Calu3 (cell line): ENCODE measurements at regions not wholly inside any gene's neighbourhood (a gene's known extent, or its start where the extent isn't known, plus 50 kb on each side); places are given as distances from the start of the nearest gene placed in this dataset.

ENCODE experiments used
- BruUV-seq: library from RNA; stranded (reverse); fragments of 400-500 nt; replicated peaks from 2 replicates; lab custom pipeline; 2021; lab: Mats Ljungman, UMichigan
- CTCF ChIA-PET: fragments of 300-600 bp; sonication (Branson Sonifier 250); formaldehyde crosslinking; loops from one replicate; lab custom pipeline; 2022; ENCODE audit warnings: antibody characterized with exemption; lab: Charles Lee
- DNase-seq: peaks from one replicate; pipeline ENCODE4 v3.0.0; 2022
- H3K27ac Mint-ChIP-seq: one replicate; pipeline ENCODE4 v1.8.0; 2022; ENCODE audit warnings: mixed read lengths; ENCODE audit not compliant: unreplicated experiment
- H3K27me3 Mint-ChIP-seq: one replicate; pipeline ENCODE4 v1.8.0; 2022; ENCODE audit warnings: mixed read lengths; ENCODE audit not compliant: unreplicated experiment
- H3K36me3 Mint-ChIP-seq: one replicate; pipeline ENCODE4 v1.8.0; 2022; ENCODE audit warnings: mild to moderate bottlenecking, moderate library complexity, mixed read lengths; ENCODE audit not compliant: insufficient read depth, unreplicated experiment
- H3K4me1 Mint-ChIP-seq: one replicate; pipeline ENCODE4 v1.8.0; 2022; ENCODE audit warnings: mild to moderate bottlenecking, low read depth, mixed read lengths; ENCODE audit not compliant: unreplicated experiment
- H3K4me3 Mint-ChIP-seq: one replicate; pipeline ENCODE4 v1.8.0; 2022; ENCODE audit warnings: mild to moderate bottlenecking, low read depth, moderate library complexity, mixed read lengths; ENCODE audit not compliant: unreplicated experiment
- H3K9me3 Mint-ChIP-seq: one replicate; pipeline ENCODE4 v1.8.0; 2022; ENCODE audit warnings: low read depth, mixed read lengths; ENCODE audit not compliant: unreplicated experiment
- intact Hi-C: fragments of 100-400 bp; cut with micrococcal nuclease; formaldehyde crosslinking; loops from one replicate; pipeline ENCODE4 v1.10.0; 2022; ENCODE audit not compliant: unreplicated experiment
- TF ChIP-seq, protein P1 (sequence below): fragments of 200-600 bp; IDR thresholded peaks from one replicate; pipeline ENCODE4 v1.8.0; 2022; ENCODE audit warnings: antibody characterized with exemption; ENCODE audit not compliant: unreplicated experiment

DNA sequence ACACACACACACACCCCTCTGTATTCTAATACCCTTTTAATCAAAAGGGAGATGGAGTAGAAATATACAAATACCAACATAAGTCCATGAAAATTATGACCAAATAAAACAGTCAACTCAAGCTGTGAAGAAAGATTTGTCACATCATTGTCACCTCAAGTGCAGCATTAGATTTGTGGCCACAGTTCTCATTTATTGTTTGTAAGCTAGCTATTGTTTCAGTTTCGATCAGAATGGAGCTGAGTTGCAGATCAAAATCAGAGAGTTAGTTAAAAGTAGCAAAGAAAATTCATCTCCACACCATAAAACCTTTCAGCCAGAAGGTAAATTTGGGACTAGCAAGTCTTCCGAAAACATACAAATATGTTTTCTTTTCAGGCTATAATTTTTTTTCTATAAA lies 267.7 kb upstream of the LMCD1 start:
- H3K4me1 Mint-ChIP-seq = no peaks in the 10 kb centered on the region
- intact Hi-C loops = no loop called here

DNA sequence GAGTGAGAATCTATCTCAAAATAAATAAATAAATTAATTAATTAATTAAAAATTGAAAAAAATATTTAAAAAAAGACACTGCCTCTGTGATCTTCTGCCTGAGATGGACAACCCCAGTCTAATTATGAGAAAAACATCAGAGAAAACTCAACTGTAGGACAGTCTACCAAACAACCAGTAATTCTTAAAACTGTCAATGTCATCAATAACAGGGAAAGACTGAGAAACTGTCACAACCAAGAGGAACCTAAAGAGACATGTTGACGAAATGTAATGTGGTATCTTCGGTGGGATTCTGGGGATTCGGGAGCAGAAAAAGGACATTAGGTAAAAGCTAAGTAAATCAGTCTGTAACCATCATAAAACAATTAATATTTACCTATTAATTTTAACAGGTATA lies 265.4 kb upstream of the LMCD1 start:
- no peak overlapping the region for H3K4me3 Mint-ChIP-seq
- no peak overlapping the region for H3K27ac Mint-ChIP-seq

More for the DNA sequence above, 267.7 kb upstream of the LMCD1 start:
- H3K27ac Mint-ChIP-seq = no peak overlapping the region
- no peaks in the 10 kb centered on the region for H3K36me3 Mint-ChIP-seq
- H3K27me3 Mint-ChIP-seq = no peaks in the 10 kb centered on the region
- no peak for DNase-seq
- H3K9me3 Mint-ChIP-seq = no peaks in the 10 kb centered on the region
- CTCF ChIA-PET = no interaction called here
- no TSS peak for BruUV-seq
- H3K4me3 Mint-ChIP-seq = no peak overlapping the region
- TF ChIP-seq, protein P1, sequence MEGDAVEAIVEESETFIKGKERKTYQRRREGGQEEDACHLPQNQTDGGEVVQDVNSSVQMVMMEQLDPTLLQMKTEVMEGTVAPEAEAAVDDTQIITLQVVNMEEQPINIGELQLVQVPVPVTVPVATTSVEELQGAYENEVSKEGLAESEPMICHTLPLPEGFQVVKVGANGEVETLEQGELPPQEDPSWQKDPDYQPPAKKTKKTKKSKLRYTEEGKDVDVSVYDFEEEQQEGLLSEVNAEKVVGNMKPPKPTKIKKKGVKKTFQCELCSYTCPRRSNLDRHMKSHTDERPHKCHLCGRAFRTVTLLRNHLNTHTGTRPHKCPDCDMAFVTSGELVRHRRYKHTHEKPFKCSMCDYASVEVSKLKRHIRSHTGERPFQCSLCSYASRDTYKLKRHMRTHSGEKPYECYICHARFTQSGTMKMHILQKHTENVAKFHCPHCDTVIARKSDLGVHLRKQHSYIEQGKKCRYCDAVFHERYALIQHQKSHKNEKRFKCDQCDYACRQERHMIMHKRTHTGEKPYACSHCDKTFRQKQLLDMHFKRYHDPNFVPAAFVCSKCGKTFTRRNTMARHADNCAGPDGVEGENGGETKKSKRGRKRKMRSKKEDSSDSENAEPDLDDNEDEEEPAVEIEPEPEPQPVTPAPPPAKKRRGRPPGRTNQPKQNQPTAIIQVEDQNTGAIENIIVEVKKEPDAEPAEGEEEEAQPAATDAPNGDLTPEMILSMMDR = no peak

DNA sequence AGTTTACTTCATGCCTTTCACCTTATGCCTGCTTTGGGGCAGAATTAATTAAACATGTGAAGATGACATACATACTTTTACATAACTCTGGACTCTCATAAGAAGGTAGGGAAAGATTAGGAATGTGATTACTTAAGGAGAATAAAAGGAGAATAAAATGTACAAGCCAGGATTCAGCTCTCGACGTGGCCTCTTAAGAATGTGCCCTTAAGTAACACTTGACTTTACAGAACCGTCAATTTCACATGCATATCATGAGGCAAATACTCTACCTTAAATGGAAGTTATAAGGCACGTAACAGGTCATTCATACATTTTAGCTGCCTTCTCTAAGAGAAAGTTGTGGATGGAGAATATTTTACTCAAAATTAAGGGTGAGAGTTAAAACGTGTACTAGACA lies 263.7 kb upstream of the LMCD1 start:
- H3K9me3 Mint-ChIP-seq = no peaks in the 10 kb centered on the region
- DNase-seq = no peak
- TF ChIP-seq, protein P1 = no peak
- no TSS peak for BruUV-seq
- H3K4me1 Mint-ChIP-seq = no peaks in the 10 kb centered on the region
- H3K4me3 Mint-ChIP-seq = no peak overlapping the region
- intact Hi-C loops = loop anchor here (5.0 kb wide), 1 partner anchor 126 kb away; no protein-coding TSS in a partner anchor
- CTCF ChIA-PET = interaction anchor here (0.6 kb wide), 1 partner anchor 29 kb away, joined by 6 read pairs; no protein-coding TSS in a partner anchor
- no peaks in the 10 kb centered on the region for H3K27me3 Mint-ChIP-seq
- no peaks in the 10 kb centered on the region for H3K36me3 Mint-ChIP-seq
- no peak overlapping the region for H3K27ac Mint-ChIP-seq

More for the DNA sequence above, 265.4 kb upstream of the LMCD1 start:
- DNase-seq = no peak
- H3K36me3 Mint-ChIP-seq = no peaks in the 10 kb centered on the region
- H3K9me3 Mint-ChIP-seq = no peaks in the 10 kb centered on the region
- BruUV-seq = no TSS peak
- no peaks in the 10 kb centered on the region for H3K27me3 Mint-ChIP-seq
- H3K4me1 Mint-ChIP-seq = no peaks in the 10 kb centered on the region
- intact Hi-C loops = loop anchor here (5.0 kb wide), 1 partner anchor 124 kb away; no protein-coding TSS in a partner anchor
- CTCF ChIA-PET = no interaction called here
- TF ChIP-seq, protein P1 = no peak

DNA sequence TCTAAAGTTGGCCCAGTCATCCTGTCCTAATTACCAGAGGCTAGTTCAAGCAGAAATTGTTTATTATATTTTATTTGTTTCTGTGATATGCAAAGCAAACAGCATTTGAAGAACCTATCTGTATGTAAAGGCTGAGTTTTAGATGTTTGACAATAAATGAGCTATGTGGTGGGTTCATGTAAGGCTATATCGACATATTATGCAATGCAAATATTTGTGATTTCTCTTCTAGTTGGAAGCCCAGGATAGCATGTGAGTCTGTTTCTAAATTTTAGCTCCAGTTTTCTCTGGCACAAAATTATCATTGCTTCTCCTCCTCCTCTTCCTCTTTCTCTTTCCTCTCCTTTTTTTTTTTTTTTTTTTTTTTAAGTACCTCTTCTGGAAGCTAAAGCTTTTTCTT lies 263.2 kb upstream of the LMCD1 start:
- BruUV-seq = no TSS peak
- H3K27me3 Mint-ChIP-seq = no peaks in the 10 kb centered on the region
- H3K27ac Mint-ChIP-seq = no peak overlapping the region
- no peak overlapping the region for H3K4me3 Mint-ChIP-seq
- intact Hi-C loops = loop anchor here (5.0 kb wide), 1 partner anchor 126 kb away; no protein-coding TSS in a partner anchor
- no peaks in the 10 kb centered on the region for H3K36me3 Mint-ChIP-seq
- H3K4me1 Mint-ChIP-seq = no peaks in the 10 kb centered on the region
- DNase-seq = no peak
- TF ChIP-seq, protein P1 = no peak
- H3K9me3 Mint-ChIP-seq = no peaks in the 10 kb centered on the region
- CTCF ChIA-PET = no interaction called here
